HG03280 (cell line): ENCODE measurements at regions not wholly inside any gene's neighbourhood (a gene's known extent, or its start where the extent isn't known, plus 50 kb on each side); places are given as distances from the start of the nearest gene placed in this dataset.

ENCODE experiments used
- ATAC-seq: cut with Tn5 transposase; IDR thresholded peaks from one replicate; pipeline ENCODE4 v1.9.1; 2021; ENCODE audit warnings: mild to moderate bottlenecking, moderate library complexity; ENCODE audit not compliant: unreplicated experiment

- no peak for ATAC-seq
These were observed 131.1 kb downstream of the FAM161A start for GRCh38 chr2:61722800-61723199.

- no peak for ATAC-seq
These were observed 131.5 kb downstream of the FAM161A start for GRCh38 chr2:61722318-61722717.

- ATAC-seq, result no peak
These were observed 132.5 kb downstream of the FAM161A start for GRCh38 chr2:61721382-61721781.

GRCh38 chr2:61720911-61721310 lies 132.9 kb downstream of the FAM161A start:
- no peak for ATAC-seq

- no peak for ATAC-seq
These were observed 134.9 kb downstream of the FAM161A start for GRCh38 chr2:61718965-61719364.

GRCh38 chr2:61715506-61715905 lies 138.4 kb downstream of the FAM161A start:
- ATAC-seq, result no peak

GRCh38 chr2:61714210-61714609 lies 139.7 kb downstream of the FAM161A start:
- no peak for ATAC-seq

GRCh38 chr2:61713457-61713856 lies 140.4 kb downstream of the FAM161A start:
- ATAC-seq, result no peak

GRCh38 chr2:61712060-61712459 lies 141.8 kb downstream of the FAM161A start:
- ATAC-seq, result no peak

GRCh38 chr2:61710711-61711110 lies 143.1 kb downstream of the FAM161A start:
- no peak for ATAC-seq

GRCh38 chr2:61707984-61708852 lies 145.6 kb downstream of the FAM161A start:
- peak; percentile 98 for ATAC-seq

GRCh38 chr2:61705625-61706024 lies 148.2 kb downstream of the FAM161A start:
- no peak for ATAC-seq

- ATAC-seq, result no peak
These were observed 149.5 kb downstream of the FAM161A start for GRCh38 chr2:61704364-61704763.

- no peak for ATAC-seq
These were observed 151.8 kb downstream of the FAM161A start for GRCh38 chr2:61702088-61702467.

- no peak for ATAC-seq
These were observed 153.4 kb downstream of the FAM161A start for GRCh38 chr2:61700464-61700863.

GRCh38 chr2:61694312-61695274 lies 156.4 kb upstream of the XPO1 start:
- peak; percentile 95 for ATAC-seq

GRCh38 chr2:61693744-61694143 lies 155.6 kb upstream of the XPO1 start:
- ATAC-seq, result no peak

GRCh38 chr2:61690078-61690596 lies 152.0 kb upstream of the XPO1 start:
- no peak for ATAC-seq

GRCh38 chr2:61689568-61689967 lies 151.4 kb upstream of the XPO1 start:
- no peak for ATAC-seq

GRCh38 chr2:61688369-61689334 lies 150.5 kb upstream of the XPO1 start:
- no peak for ATAC-seq
